GM18517 (cell line): ENCODE measurements at regions not wholly inside any gene's neighbourhood (a gene's known extent, or its start where the extent isn't known, plus 50 kb on each side); places are given as distances from the start of the nearest gene placed in this dataset.

ENCODE experiments used
- ATAC-seq: cut with Tn5 transposase; IDR thresholded peaks from one replicate; pipeline ENCODE4 v1.9.1; 2021; ENCODE audit warnings: mild to moderate bottlenecking, moderate library complexity; ENCODE audit not compliant: unreplicated experiment

- ATAC-seq = no peak
These were observed 233.7 kb downstream of the SCG2 start for GRCh38 chr2:223368481-223368880.

GRCh38 chr2:223369889-223370288 lies 232.3 kb downstream of the SCG2 start:
- ATAC-seq = no peak

GRCh38 chr2:223383315-223383714 lies 218.8 kb downstream of the SCG2 start:
- no peak for ATAC-seq

- no peak for ATAC-seq
These were observed 216.0 kb downstream of the SCG2 start for GRCh38 chr2:223386189-223386588.

- no peak for ATAC-seq
These were observed 215.2 kb downstream of the SCG2 start for GRCh38 chr2:223386984-223387383.

- no peak for ATAC-seq
These were observed 212.5 kb downstream of the SCG2 start for GRCh38 chr2:223389624-223390023.

GRCh38 chr2:223396993-223397392 lies 205.2 kb downstream of the SCG2 start:
- no peak for ATAC-seq

GRCh38 chr2:223399357-223399957 lies 202.7 kb downstream of the SCG2 start:
- no peak for ATAC-seq

GRCh38 chr2:223404616-223405015 lies 197.5 kb downstream of the SCG2 start:
- ATAC-seq = no peak

- no peak for ATAC-seq
These were observed 187.5 kb downstream of the SCG2 start for GRCh38 chr2:223414646-223415045.

- ATAC-seq = no peak
These were observed 187.1 kb downstream of the SCG2 start for GRCh38 chr2:223415071-223415470.

- ATAC-seq = no peak
These were observed 185.1 kb downstream of the SCG2 start for GRCh38 chr2:223416815-223417610.

GRCh38 chr2:223418131-223418530 lies 184.0 kb downstream of the SCG2 start:
- no peak for ATAC-seq

GRCh38 chr2:223418604-223419199 lies 183.5 kb downstream of the SCG2 start:
- ATAC-seq = no peak

- no peak for ATAC-seq
These were observed 182.1 kb downstream of the SCG2 start for GRCh38 chr2:223420048-223420447.

GRCh38 chr2:223431479-223431878 lies 170.7 kb downstream of the SCG2 start:
- ATAC-seq = no peak

GRCh38 chr2:223433461-223433860 lies 168.7 kb downstream of the SCG2 start:
- no peak for ATAC-seq

- ATAC-seq = no peak
These were observed 164.4 kb downstream of the SCG2 start for GRCh38 chr2:223437788-223438187.

GRCh38 chr2:223439184-223439583 lies 163.0 kb downstream of the SCG2 start:
- no peak for ATAC-seq

GRCh38 chr2:223439786-223440185 lies 162.4 kb downstream of the SCG2 start:
- ATAC-seq = no peak

GRCh38 chr2:223442847-223443246 lies 159.3 kb downstream of the SCG2 start:
- ATAC-seq = no peak

- no peak for ATAC-seq
These were observed 151.9 kb downstream of the SCG2 start for GRCh38 chr2:223450246-223450645.
